Activated naive CD8-positive, alpha-beta T cell (primary cell): ENCODE measurements at regions not wholly inside any gene's neighbourhood (a gene's known extent, or its start where the extent isn't known, plus 50 kb on each side); places are given as distances from the start of the nearest gene placed in this dataset.

Source experiments
- H3K27ac Mint-ChIP-seq: one replicate; pipeline ENCODE4 v1.8.0; 2021; ENCODE audit warnings: mixed read lengths
- H3K27me3 Mint-ChIP-seq: one replicate; pipeline ENCODE4 v1.8.0; 2021; ENCODE audit warnings: mixed read lengths
- H3K36me3 Mint-ChIP-seq: one replicate; pipeline ENCODE4 v1.8.0; 2021; ENCODE audit warnings: mixed read lengths
- H3K4me1 Mint-ChIP-seq: one replicate; pipeline ENCODE4 v1.8.0; 2021; ENCODE audit warnings: low read depth, mixed read lengths
- H3K4me3 Mint-ChIP-seq: one replicate; pipeline ENCODE4 v1.8.0; 2021; ENCODE audit warnings: mild to moderate bottlenecking, mixed read lengths
- H3K9me3 Mint-ChIP-seq: one replicate; pipeline ENCODE4 v1.8.0; 2021; ENCODE audit warnings: low read depth, mixed read lengths

DNA sequence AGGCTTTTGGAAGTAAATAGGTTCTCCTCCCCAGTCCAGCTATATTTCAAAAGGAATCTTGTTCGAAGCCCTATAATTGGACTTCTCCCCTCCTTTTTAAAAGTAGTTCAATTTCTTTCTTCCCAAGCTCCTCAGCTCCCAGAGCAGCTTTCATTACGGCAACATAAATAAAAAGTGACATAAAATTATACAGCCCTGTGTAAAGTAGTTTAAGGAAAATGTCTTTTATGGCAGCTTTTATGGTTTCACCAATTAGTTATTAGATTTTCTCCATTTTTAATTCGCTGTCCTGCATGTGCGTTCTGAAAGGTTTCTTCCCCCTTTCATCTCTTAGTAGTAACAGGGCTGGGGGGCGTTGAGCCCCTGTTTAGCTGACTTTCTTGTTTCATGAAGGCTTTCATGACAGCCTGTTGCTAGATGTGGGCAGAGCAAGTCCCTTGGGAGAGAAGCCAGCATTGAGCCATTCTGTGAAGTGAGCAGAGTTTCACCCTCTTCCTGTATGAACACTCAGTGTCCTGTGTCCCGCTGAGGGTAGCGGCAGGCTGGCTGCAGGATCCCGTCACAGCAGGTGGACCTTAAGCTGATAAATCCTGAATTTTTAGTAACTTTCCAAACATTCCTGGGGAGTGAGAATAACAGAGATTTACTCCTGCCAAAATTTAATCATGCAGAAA lies 229.7 kb upstream of the SPRED2 start:
- Mint-ChIP-seq H3K27ac (no peak overlapping the region), H3K27me3 (peaks cover 7% of the 10 kb centered on the region), H3K9me3 (no peaks in the 10 kb centered on the region), H3K4me3 (no peak overlapping the region), H3K4me1 (no peaks in the 10 kb centered on the region), H3K36me3 (no peaks in the 10 kb centered on the region)

DNA sequence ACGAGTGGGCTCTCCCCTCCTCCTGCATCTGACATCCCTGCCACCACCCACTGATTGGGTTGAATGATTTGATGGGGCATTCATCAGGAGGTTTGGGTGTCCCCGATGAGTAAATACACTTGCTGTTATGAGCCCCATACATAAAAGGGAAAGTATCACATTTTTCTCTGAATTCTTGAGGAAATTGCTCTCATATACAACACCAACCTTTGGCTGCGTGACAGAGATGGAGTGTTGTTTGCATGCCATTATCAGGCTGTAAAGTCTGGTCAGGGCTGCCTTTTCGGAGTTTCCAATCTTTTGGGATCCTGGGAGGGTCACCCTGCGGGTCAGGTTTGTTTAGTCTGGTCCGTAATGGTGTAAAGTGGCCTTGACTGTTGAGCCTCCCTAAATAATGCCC lies 227.9 kb upstream of the SPRED2 start:
- Mint-ChIP-seq H3K36me3 (no peaks in the 10 kb centered on the region), H3K27me3 (peaks cover 7% of the 10 kb centered on the region), H3K4me1 (no peaks in the 10 kb centered on the region), H3K27ac (no peak overlapping the region), H3K9me3 (no peaks in the 10 kb centered on the region), H3K4me3 (no peak overlapping the region)

DNA sequence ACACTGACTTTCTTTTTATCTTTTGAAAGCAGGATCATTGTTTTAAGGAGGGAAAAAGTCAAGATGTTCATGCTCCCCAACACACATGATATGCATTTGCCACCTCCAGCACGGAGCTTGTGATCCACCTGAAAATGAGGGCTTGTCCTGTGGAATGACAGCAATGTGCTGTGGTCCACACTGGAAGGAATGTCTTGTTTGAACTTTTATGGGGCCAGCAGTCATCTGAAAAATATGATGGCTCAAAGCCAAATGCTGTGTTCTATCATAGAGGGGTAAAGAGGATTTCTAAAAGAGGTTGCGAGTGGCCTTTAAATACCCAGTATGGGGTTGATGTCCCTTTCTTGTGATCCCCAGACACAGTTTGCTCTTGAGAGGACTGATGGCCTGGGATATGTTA lies 226.5 kb upstream of the SPRED2 start:
- no peaks in the 10 kb centered on the region for H3K9me3 Mint-ChIP-seq
- no peaks in the 10 kb centered on the region for H3K4me1 Mint-ChIP-seq
- H3K27me3 Mint-ChIP-seq = peaks cover 7% of the 10 kb centered on the region
- no peak overlapping the region for H3K4me3 Mint-ChIP-seq
- no peaks in the 10 kb centered on the region for H3K36me3 Mint-ChIP-seq
- no peak overlapping the region for H3K27ac Mint-ChIP-seq

DNA sequence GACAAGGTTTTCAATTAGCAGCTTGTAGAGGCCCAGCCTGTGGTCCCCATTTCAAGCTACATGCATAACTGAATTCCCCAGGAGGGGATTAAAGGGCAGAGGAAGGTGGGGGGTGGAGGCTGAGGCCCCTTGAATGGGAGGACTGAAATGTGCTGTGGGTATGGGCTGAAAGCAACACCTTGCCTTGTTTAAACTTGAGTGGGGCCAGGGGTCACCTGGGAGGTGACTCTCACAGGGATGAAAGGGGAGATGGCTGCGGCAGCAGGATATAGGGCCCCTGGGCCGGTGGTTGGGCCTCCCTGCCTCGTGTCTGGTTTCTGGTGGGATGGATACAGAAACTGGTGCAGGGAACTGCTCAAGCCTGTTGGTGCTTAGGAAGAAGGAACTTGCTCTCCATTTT lies 225.9 kb upstream of the SPRED2 start:
- Mint-ChIP-seq H3K4me3 (no peak overlapping the region), H3K27ac (no peak overlapping the region), H3K9me3 (no peaks in the 10 kb centered on the region), H3K36me3 (no peaks in the 10 kb centered on the region), H3K27me3 (peaks cover 7% of the 10 kb centered on the region), H3K4me1 (no peaks in the 10 kb centered on the region)

DNA sequence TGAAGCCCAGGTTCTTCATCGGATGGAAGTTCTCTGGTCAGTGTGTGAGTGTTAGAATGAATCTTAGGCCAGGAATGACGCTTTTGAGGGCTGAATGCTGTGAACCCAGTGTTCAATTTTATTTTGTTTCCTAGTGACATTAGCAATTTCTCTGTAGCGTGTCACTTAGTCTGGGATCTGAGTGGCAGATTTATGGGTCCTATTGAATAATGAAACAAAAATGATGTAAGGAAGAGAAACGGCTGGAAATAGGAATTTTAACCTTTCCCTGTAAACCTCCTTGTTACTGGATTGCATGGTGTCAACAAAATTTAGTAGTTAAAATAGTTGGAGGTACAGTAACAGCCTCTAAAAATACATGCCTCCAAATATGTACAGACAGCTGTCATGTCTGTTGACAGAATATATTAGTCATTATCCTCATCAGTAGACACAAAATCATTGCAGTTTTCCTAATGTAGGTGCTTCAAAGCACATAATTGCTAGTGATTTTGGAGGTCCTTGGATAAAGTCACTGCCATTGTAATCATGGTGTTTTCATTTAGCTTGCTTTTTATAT lies 223.8 kb upstream of the SPRED2 start:
- H3K9me3 Mint-ChIP-seq = no peaks in the 10 kb centered on the region
- H3K27ac Mint-ChIP-seq = no peak overlapping the region
- no peaks in the 10 kb centered on the region for H3K36me3 Mint-ChIP-seq
- H3K4me1 Mint-ChIP-seq = no peaks in the 10 kb centered on the region
- H3K4me3 Mint-ChIP-seq = no peak overlapping the region
- peaks cover 5% of the 10 kb centered on the region for H3K27me3 Mint-ChIP-seq

DNA sequence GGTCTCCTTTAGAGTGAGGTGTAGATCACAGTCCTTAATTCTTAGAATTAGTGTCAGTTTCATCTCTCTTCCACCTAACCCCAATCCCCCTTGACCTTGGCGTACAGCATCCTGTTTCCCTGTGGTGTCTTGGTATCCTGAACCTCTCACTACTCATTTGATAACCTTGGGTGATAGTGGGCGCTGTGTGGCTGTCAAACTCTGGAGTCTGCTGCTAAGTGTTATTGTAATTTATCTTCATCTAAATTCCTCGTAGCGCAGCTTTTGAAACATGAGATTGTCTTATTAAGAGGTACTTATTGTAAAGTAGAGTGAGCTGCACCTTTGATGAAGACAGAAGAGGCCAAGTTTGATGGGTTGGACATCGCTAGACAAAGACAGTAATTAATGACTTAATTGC lies 222.6 kb upstream of the SPRED2 start:
- H3K4me3 Mint-ChIP-seq = no peak overlapping the region
- peaks cover 4% of the 10 kb centered on the region for H3K27me3 Mint-ChIP-seq

DNA sequence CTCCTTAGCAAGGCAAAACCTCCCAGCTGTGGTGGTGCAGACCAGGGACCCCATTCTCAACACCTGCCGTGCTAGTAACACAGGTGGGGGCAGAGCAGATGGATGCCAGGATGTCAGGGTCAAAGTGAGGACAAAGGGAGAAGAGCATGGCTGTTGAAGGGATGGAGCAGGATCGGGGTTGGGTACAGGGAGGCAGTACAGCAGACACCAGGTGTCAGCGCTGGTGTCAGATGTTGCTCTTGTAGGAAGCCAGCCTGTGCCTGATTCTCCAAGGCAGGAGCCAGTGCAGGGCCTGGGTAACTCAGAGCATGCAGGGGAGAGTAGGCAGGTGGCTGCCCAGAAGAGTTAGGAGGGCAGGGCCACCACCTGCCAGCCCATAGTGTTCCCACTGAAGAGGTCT lies 222.1 kb upstream of the SPRED2 start:
- Mint-ChIP-seq H3K27ac (no peak overlapping the region), H3K4me3 (no peak overlapping the region), H3K27me3 (peaks cover 4% of the 10 kb centered on the region), H3K9me3 (no peaks in the 10 kb centered on the region), H3K4me1 (no peaks in the 10 kb centered on the region), H3K36me3 (no peaks in the 10 kb centered on the region)

More for the DNA sequence above, 222.6 kb upstream of the SPRED2 start:
- Mint-ChIP-seq H3K4me1 (no peaks in the 10 kb centered on the region), H3K9me3 (no peaks in the 10 kb centered on the region), H3K36me3 (no peaks in the 10 kb centered on the region), H3K27ac (no peak overlapping the region)

DNA sequence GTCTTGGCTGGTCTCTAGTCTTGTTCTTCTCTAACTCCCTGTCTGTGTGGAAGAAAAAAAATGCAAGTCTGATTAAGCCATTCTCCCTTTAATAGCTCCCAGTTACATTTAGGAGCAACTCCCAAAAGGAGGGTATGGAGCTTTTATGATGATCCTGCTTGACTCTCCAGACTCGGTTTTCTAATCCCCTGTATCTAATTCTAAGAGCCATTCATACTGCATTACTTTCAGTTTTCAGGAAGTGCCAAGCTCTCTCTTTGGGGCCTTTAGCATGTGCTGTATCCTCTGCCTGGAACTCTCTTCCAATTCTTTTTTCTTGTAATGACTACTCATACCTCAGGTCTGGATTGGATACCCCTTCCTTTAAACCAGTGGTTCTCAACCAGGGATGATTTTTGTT lies 219.7 kb upstream of the SPRED2 start:
- no peaks in the 10 kb centered on the region for H3K9me3 Mint-ChIP-seq
- no peak overlapping the region for H3K4me3 Mint-ChIP-seq
- no peaks in the 10 kb centered on the region for H3K36me3 Mint-ChIP-seq
- no peaks in the 10 kb centered on the region for H3K4me1 Mint-ChIP-seq
- no peaks in the 10 kb centered on the region for H3K27me3 Mint-ChIP-seq
- H3K27ac Mint-ChIP-seq = no peak overlapping the region

DNA sequence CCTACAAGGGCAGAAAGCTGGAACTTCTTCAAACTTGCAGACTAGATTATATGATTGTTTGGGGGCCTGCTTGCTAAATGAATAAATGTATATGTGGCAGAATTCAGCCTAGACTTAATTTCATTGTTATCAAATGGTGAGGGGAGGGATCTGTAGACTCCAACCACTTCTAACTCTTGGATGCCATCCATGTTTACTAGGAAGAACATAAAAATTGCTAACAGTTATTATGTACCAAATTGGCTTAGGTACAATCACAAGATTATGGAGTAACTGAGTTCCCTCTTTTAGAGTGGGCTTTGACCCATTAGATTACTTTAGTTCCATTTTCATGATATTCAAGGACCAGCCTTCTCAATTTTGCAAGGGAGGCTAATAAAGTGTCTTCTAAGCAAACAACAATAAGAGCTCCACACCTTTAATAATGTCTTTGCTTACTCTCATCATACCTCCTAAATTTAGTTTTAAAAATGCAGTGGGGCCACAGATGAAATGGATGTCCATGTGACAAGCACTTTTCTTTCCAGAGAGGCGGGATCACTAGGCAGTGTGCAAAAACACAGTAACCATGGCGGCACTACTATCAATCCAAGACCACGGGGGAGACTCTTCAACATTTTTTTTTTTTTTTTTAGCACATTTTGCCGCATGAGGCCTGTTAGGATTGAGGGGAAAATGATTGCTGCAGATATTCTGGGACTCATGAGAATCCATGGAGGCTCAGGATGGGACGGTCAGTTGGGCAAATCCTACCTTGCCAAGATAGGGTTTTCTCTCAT lies 217.6 kb upstream of the SPRED2 start:
- H3K36me3 Mint-ChIP-seq = no peaks in the 10 kb centered on the region
- no peaks in the 10 kb centered on the region for H3K27me3 Mint-ChIP-seq
- no peaks in the 10 kb centered on the region for H3K9me3 Mint-ChIP-seq
- H3K4me3 Mint-ChIP-seq = no peak overlapping the region
- H3K27ac Mint-ChIP-seq = no peak overlapping the region
- H3K4me1 Mint-ChIP-seq = no peaks in the 10 kb centered on the region

DNA sequence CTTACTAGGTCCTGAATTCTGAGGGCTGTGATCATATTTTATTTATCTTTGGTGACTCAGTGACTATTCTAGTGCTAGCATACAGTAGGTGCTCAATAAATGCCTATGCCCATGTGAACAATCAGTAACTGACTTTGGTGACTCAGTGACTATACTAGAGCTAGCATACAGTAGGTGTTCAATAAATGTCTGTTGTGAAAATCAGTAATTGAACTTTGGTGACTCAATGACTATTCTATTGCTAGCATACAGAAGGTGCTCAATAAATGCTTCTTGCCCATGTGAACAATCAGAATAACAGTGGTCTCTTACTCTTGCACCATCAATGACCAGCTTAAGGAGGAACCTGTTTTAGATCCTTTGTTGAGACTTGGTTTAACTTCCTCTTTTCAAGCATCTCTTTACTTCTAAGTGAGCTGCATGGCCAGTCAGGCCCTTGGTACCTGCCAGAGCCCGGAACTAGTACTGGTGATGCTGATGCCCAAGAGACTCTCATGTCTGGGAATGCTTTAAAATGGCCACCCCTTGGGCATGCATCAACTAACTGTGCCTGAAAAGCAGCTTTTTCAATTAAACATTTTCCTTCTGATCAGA lies 214.9 kb upstream of the SPRED2 start:
- no peaks in the 10 kb centered on the region for H3K4me1 Mint-ChIP-seq
- no peak overlapping the region for H3K4me3 Mint-ChIP-seq
- no peaks in the 10 kb centered on the region for H3K36me3 Mint-ChIP-seq
- H3K27me3 Mint-ChIP-seq = no peaks in the 10 kb centered on the region
- H3K27ac Mint-ChIP-seq = no peak overlapping the region
- no peaks in the 10 kb centered on the region for H3K9me3 Mint-ChIP-seq

DNA sequence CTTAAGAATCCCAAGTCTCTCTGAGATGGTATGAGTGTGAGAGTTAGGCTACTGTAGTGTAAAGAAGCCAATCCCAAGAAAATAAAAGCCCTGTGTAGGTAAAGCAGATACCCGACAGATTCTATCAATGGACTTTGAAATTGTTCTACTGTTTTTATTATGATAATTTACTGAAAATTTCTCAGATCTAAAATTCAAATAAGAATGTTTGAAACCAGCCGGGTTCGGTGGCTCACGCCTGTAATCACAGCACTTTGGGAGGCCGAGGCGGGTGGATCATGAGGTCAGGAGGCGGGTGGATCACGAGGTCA lies 208.3 kb upstream of the SPRED2 start:
- H3K27ac Mint-ChIP-seq = no peak overlapping the region
- H3K4me1 Mint-ChIP-seq = peaks cover 3% of the 10 kb centered on the region
- H3K36me3 Mint-ChIP-seq = no peaks in the 10 kb centered on the region
- peaks cover 3% of the 10 kb centered on the region for H3K27me3 Mint-ChIP-seq
- no peaks in the 10 kb centered on the region for H3K9me3 Mint-ChIP-seq
- H3K4me3 Mint-ChIP-seq = no peak overlapping the region

DNA sequence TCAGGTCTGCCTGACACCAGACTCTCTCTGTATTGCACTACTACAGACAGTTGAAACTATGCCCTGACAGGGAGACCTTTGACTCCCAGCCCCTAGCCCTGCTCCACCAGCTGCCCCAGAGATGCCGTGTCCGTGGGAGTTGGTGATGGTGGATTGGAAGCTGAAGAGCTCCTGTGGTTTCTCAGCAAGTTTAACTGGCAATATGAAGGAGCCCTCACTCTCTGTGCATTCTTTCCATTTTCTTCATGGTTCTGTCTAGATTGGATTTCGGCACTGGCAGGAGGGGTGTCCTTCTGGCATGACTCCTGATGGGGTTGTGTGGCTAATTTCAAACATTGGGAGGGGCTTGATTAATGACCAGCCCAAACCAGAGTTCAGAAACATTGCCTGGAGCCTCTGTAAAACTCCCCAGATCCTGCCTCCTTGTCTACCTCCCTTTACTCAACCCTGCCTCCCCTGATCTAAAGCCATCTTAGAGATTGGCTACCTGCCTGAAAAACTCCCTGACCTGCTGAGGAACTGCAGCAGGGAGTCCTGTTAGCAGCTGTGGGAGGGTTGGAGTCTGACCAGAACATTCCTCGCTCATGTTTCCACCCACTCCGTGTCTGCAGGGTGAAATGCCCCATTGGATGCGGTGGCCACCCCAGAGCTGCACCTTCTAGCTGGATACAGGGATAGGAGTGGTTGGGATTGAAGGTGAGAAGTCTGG lies 206.9 kb upstream of the SPRED2 start:
- Mint-ChIP-seq H3K27ac (no peak overlapping the region), H3K4me3 (no peak overlapping the region), H3K4me1 (peaks cover 3% of the 10 kb centered on the region), H3K36me3 (no peaks in the 10 kb centered on the region), H3K9me3 (no peaks in the 10 kb centered on the region), H3K27me3 (peaks cover 3% of the 10 kb centered on the region)

DNA sequence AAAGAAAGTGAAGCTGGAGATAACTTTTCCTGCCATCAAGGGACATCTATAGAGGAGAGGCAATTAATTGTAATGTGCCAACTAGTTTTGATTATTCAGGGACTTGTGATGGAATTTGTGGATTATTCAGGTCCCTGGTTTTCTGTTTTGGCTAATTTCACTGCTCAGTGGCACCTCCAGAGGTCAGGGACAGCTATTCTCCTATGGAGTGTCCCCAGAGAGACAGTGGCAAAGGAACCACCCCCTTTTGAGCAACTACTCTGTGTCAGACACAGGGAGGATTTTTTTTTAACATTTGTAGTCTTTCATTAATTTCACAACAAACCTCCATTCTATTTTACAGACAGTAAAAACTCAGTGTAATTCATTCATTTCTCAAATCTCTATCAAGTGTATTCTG lies 206.0 kb upstream of the SPRED2 start:
- no peaks in the 10 kb centered on the region for H3K36me3 Mint-ChIP-seq
- H3K27me3 Mint-ChIP-seq = peaks cover 3% of the 10 kb centered on the region
- peaks cover 3% of the 10 kb centered on the region for H3K4me1 Mint-ChIP-seq

DNA sequence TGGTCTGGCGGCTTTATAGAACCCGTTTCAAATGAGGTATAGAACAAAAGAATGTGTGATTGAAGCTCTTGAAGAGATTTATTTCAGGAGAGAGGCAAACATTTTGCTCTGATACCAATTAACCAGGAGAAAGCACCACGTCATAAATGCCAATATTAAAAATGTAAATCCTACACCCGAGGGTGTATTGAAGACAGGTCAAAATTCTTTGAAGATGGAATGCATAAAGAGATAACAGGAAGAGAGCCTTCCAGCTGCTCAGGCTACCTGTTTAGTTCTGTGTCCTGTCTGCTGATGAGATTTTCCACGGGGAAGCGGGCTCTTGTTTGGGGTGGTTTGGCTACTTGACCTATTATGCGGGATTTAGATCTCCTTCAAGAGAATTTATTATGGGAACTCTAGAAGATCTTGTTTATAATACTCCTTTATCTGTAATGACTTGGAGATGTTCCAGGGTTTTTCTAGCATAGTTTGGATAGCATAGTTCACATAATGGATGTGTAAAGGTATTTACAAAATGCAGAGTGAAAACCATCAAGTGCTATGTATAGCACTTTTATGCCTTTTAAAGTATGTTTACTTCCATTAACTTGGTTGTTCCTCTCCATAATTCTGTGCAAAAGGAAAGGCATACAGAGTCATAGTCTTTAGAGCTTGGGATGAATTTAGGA lies 204.5 kb upstream of the SPRED2 start:
- Mint-ChIP-seq H3K4me3 (no peak overlapping the region), H3K27me3 (peaks cover 5% of the 10 kb centered on the region), H3K36me3 (no peaks in the 10 kb centered on the region), H3K27ac (no peak overlapping the region), H3K9me3 (no peaks in the 10 kb centered on the region), H3K4me1 (peaks cover 3% of the 10 kb centered on the region)

More for the DNA sequence above, 206.0 kb upstream of the SPRED2 start:
- no peaks in the 10 kb centered on the region for H3K9me3 Mint-ChIP-seq
- no peak overlapping the region for H3K27ac Mint-ChIP-seq
- no peak overlapping the region for H3K4me3 Mint-ChIP-seq
